ENCODE measurements at regions not wholly inside any gene's neighbourhood (a gene's known extent, or its start where the extent isn't known, plus 50 kb on each side); places are given as distances from the start of the nearest gene placed in this dataset.

GRCh38 chr5:3217114-3217513, 378.5 kb upstream of the IRX1 start:
- H3K27me3 ChIP-seq (replicated peaks; ENCODE audit: insufficient read depth) = no peaks in the 10 kb centered on the region
- H3K27ac ChIP-seq = no peak overlapping the region
- 54 to 56% methylated on average over 10 of the region's 10 CpGs for WGBS, 2 experiments (ENCODE audit: low coverage in 1 of 2, low lambda C conversion rate in 2 of 2, missing lambda C conversion rate in 2 of 2)
- no peaks in the 10 kb centered on the region for H3K9me3 ChIP-seq (ENCODE audit: low read depth)
- H3K36me3 ChIP-seq (ENCODE audit: low read depth) = no peaks in the 10 kb centered on the region
- DNase-seq = no peak
- no peak overlapping the region for H2AFZ ChIP-seq
- H3K9me2 ChIP-seq (ENCODE audit: insufficient read depth) = no peaks in the 10 kb centered on the region
- H3K4me1 ChIP-seq (ENCODE audit: insufficient read depth) = no peaks in the 10 kb centered on the region
- H3K9ac ChIP-seq = no peak overlapping the region
- no peaks in the 10 kb centered on the region for H3F3A ChIP-seq (ENCODE audit: insufficient read depth)
- H4K20me1 ChIP-seq (ENCODE audit: insufficient read depth) = no peaks in the 10 kb centered on the region
- H3K79me2 ChIP-seq (ENCODE audit: insufficient read depth) = no peaks in the 10 kb centered on the region
- H3K4me3 ChIP-seq = no peak overlapping the region
- TF ChIP-seq EZH2 (IDR thresholded peaks at IDR 0.05; ENCODE audit: insufficient read depth, poor library complexity, severe bottlenecking) (no peak), EZH2phosphoT487 (IDR thresholded peaks at IDR 0.05; ENCODE audit: insufficient read depth, low read depth) (no peak)
- in situ Hi-C loops (cut with MboI) = no loop called here
- H3K4me2 ChIP-seq (ENCODE audit: unreplicated experiment) = no peak overlapping the region

- TF ChIP-seq EZH2 (IDR thresholded peaks at IDR 0.05; ENCODE audit: insufficient read depth, poor library complexity, severe bottlenecking) (no peak), EZH2phosphoT487 (IDR thresholded peaks at IDR 0.05; ENCODE audit: insufficient read depth, low read depth) (no peak)
- Histone ChIP-seq H3K27ac (no peak overlapping the region), H3K27me3 (replicated peaks; ENCODE audit: insufficient read depth) (no peaks in the 10 kb centered on the region), H3F3A (ENCODE audit: insufficient read depth) (no peaks in the 10 kb centered on the region), H4K20me1 (ENCODE audit: insufficient read depth) (no peaks in the 10 kb centered on the region), H3K9ac (no peak overlapping the region), H3K4me1 (ENCODE audit: insufficient read depth) (no peaks in the 10 kb centered on the region), H3K36me3 (ENCODE audit: low read depth) (no peaks in the 10 kb centered on the region), H3K4me3 (no peak overlapping the region), H2AFZ (no peak overlapping the region), H3K9me3 (ENCODE audit: low read depth) (no peaks in the 10 kb centered on the region), H3K9me2 (ENCODE audit: insufficient read depth) (no peaks in the 10 kb centered on the region), H3K4me2 (ENCODE audit: unreplicated experiment) (no peak overlapping the region), H3K79me2 (ENCODE audit: insufficient read depth) (no peaks in the 10 kb centered on the region)
- in situ Hi-C loops (cut with MboI) = no loop called here
- WGBS, 2 experiments (ENCODE audit: low coverage in 1 of 2, low lambda C conversion rate in 2 of 2, missing lambda C conversion rate in 2 of 2) = 25 to 35% methylated on average over 7 of the region's 7 CpGs
- no peak for DNase-seq
Measured at GRCh38 chr5:3216386-3216785, 379.2 kb upstream of the IRX1 start.

GRCh38 chr5:3214838-3215374, 380.7 kb upstream of the IRX1 start:
- Histone ChIP-seq H3K79me2 (ENCODE audit: insufficient read depth) (no peaks in the 10 kb centered on the region), H2AFZ (no peak overlapping the region), H3F3A (ENCODE audit: insufficient read depth) (no peaks in the 10 kb centered on the region), H4K20me1 (ENCODE audit: insufficient read depth) (no peaks in the 10 kb centered on the region), H3K27me3 (replicated peaks; ENCODE audit: insufficient read depth) (no peaks in the 10 kb centered on the region), H3K27ac (no peak overlapping the region), H3K9me2 (ENCODE audit: insufficient read depth) (no peaks in the 10 kb centered on the region), H3K4me3 (no peak overlapping the region), H3K9ac (no peak overlapping the region), H3K4me1 (ENCODE audit: insufficient read depth) (no peaks in the 10 kb centered on the region), H3K36me3 (ENCODE audit: low read depth) (no peaks in the 10 kb centered on the region), H3K4me2 (ENCODE audit: unreplicated experiment) (no peak overlapping the region), H3K9me3 (ENCODE audit: low read depth) (no peaks in the 10 kb centered on the region)
- no peak for DNase-seq
- in situ Hi-C loops (cut with MboI) = no loop called here
- TF ChIP-seq EZH2phosphoT487 (IDR thresholded peaks at IDR 0.05; ENCODE audit: insufficient read depth, low read depth) (no peak), EZH2 (IDR thresholded peaks at IDR 0.05; ENCODE audit: insufficient read depth, poor library complexity, severe bottlenecking) (no peak)
- 47% methylated on average over 10 to 12 of the region's 12 CpGs for WGBS, 2 experiments (ENCODE audit: low coverage in 1 of 2, low lambda C conversion rate in 2 of 2, missing lambda C conversion rate in 2 of 2)

GRCh38 chr5:3214396-3214795, 381.2 kb upstream of the IRX1 start:
- Histone ChIP-seq H3K4me1 (ENCODE audit: insufficient read depth) (no peaks in the 10 kb centered on the region), H3K36me3 (ENCODE audit: low read depth) (no peaks in the 10 kb centered on the region), H3K9me2 (ENCODE audit: insufficient read depth) (no peaks in the 10 kb centered on the region), H3K27me3 (replicated peaks; ENCODE audit: insufficient read depth) (no peaks in the 10 kb centered on the region), H3K4me2 (ENCODE audit: unreplicated experiment) (no peak overlapping the region), H3K27ac (no peak overlapping the region), H4K20me1 (ENCODE audit: insufficient read depth) (no peaks in the 10 kb centered on the region), H3F3A (ENCODE audit: insufficient read depth) (no peaks in the 10 kb centered on the region), H2AFZ (no peak overlapping the region), H3K9me3 (ENCODE audit: low read depth) (no peaks in the 10 kb centered on the region), H3K79me2 (ENCODE audit: insufficient read depth) (no peaks in the 10 kb centered on the region), H3K4me3 (no peak overlapping the region), H3K9ac (no peak overlapping the region)
- 64 to 66% methylated on average over 8 of the region's 8 CpGs for WGBS, 2 experiments (ENCODE audit: low coverage in 1 of 2, low lambda C conversion rate in 2 of 2, missing lambda C conversion rate in 2 of 2)
- TF ChIP-seq EZH2 (IDR thresholded peaks at IDR 0.05; ENCODE audit: insufficient read depth, poor library complexity, severe bottlenecking) = no peak
- no peak for TF ChIP-seq EZH2phosphoT487 (IDR thresholded peaks at IDR 0.05; ENCODE audit: insufficient read depth, low read depth)
- no peak for DNase-seq
- in situ Hi-C loops (cut with MboI) = no loop called here

GRCh38 chr5:3212869-3213268, 382.8 kb upstream of the IRX1 start:
- H4K20me1 ChIP-seq (ENCODE audit: insufficient read depth) = no peaks in the 10 kb centered on the region
- WGBS, 2 experiments (ENCODE audit: low coverage in 1 of 2, low lambda C conversion rate in 2 of 2, missing lambda C conversion rate in 2 of 2) = 63 to 71% methylated on average over 15 of the region's 15 CpGs
- no peak overlapping the region for H3K9ac ChIP-seq
- H3K4me3 ChIP-seq = no peak overlapping the region
- no peaks in the 10 kb centered on the region for H3K9me2 ChIP-seq (ENCODE audit: insufficient read depth)
- H3K27ac ChIP-seq = no peak overlapping the region
- no peaks in the 10 kb centered on the region for H3K27me3 ChIP-seq (replicated peaks; ENCODE audit: insufficient read depth)
- no peak for DNase-seq
- H3K79me2 ChIP-seq (ENCODE audit: insufficient read depth) = no peaks in the 10 kb centered on the region
- H3K4me2 ChIP-seq (ENCODE audit: unreplicated experiment) = no peak overlapping the region
- H3K36me3 ChIP-seq (ENCODE audit: low read depth) = no peaks in the 10 kb centered on the region
- no peaks in the 10 kb centered on the region for H3K4me1 ChIP-seq (ENCODE audit: insufficient read depth)
- TF ChIP-seq EZH2 (IDR thresholded peaks at IDR 0.05; ENCODE audit: insufficient read depth, poor library complexity, severe bottlenecking) = no peak
- TF ChIP-seq EZH2phosphoT487 (IDR thresholded peaks at IDR 0.05; ENCODE audit: insufficient read depth, low read depth) = no peak
- in situ Hi-C loops (cut with MboI) = no loop called here
- H2AFZ ChIP-seq = no peak overlapping the region
- H3F3A ChIP-seq (ENCODE audit: insufficient read depth) = no peaks in the 10 kb centered on the region
- H3K9me3 ChIP-seq (ENCODE audit: low read depth) = no peaks in the 10 kb centered on the region

All from GM23248 (cell line).